H1 (cell line): ENCODE measurements at regions not wholly inside any gene's neighbourhood (a gene's known extent, or its start where the extent isn't known, plus 50 kb on each side); places are given as distances from the start of the nearest gene placed in this dataset.

ENCODE experiments used
- CTCF ChIA-PET: fragments of 300-600 bp; sonication (Branson Sonifier 250); formaldehyde crosslinking; loops from one replicate; lab custom pipeline; 2021; ENCODE audit not compliant: partially characterized antibody; lab: Charles Lee
- POLR2A ChIA-PET: fragments of 300-600 bp; sonication (Branson Sonifier 250); formaldehyde crosslinking; loops from one replicate; lab custom pipeline; 2021; ENCODE audit warnings: inconsistent platforms; ENCODE audit not compliant: partially characterized antibody; lab: Charles Lee
- DNase-seq, 2 experiments: peaks; one replicate each; pipeline versions ENCODE4 v3.0.0 to v3.0.0-alpha.2; 2010 to 2022; ENCODE audit warnings: low spot score in 2 of 2, low read depth in 1 of 2, mixed read lengths in 1 of 2
- FAIRE-seq: peaks from 2 replicates; lab custom pipeline; 2011; peaks lifted over from hg19 to GRCh38; lab: Jason Lieb, UNC
- H2AFZ ChIP-seq: 2 replicates; pipeline ENCODE4 v1.8.1; 2012; ENCODE audit warnings: low read length, inconsistent platforms
- H2AK5ac ChIP-seq: 2 replicates; pipeline ENCODE4 v1.6.1; 2013; ENCODE audit warnings: low read depth, low read length
- H2BK120ac ChIP-seq: replicated peaks from 2 replicates; pipeline ENCODE3; 2013; ENCODE audit warnings: low read depth, low read length, inconsistent platforms
- H2BK12ac ChIP-seq: 2 replicates; pipeline ENCODE4 v1.6.1; 2013; ENCODE audit warnings: low read depth, low read length
- H2BK15ac ChIP-seq: 2 replicates; pipeline ENCODE4 v1.6.1; 2013; ENCODE audit warnings: low read length
- H2BK20ac ChIP-seq: 2 replicates; pipeline ENCODE4 v1.6.1; 2013; ENCODE audit warnings: low read length
- H2BK5ac ChIP-seq: 2 replicates; pipeline ENCODE4 v1.6.1; 2013; ENCODE audit warnings: low read depth, low read length
- H3K14ac ChIP-seq: 2 replicates; pipeline ENCODE4 v1.6.1; 2013; ENCODE audit warnings: inconsistent platforms; ENCODE audit not compliant: insufficient read length
- H3K18ac ChIP-seq: 2 replicates; pipeline ENCODE4 v1.6.1; 2013; ENCODE audit warnings: low read length; ENCODE audit errors: extremely low read depth
- H3K23ac ChIP-seq: 2 replicates; pipeline ENCODE4 v1.6.1; 2013; ENCODE audit warnings: inconsistent platforms; ENCODE audit not compliant: insufficient read length
- H3K23me2 ChIP-seq: 2 replicates; pipeline ENCODE4 v1.6.1; 2013; ENCODE audit warnings: low read depth, low read length
- H3K27ac ChIP-seq: 2 replicates; pipeline ENCODE4 v1.6.1; 2011; ENCODE audit warnings: low read depth, low read length, inconsistent platforms
- H3K27me3 ChIP-seq, 4 experiments: replicated peaks in 1 of 4; 1 replicate in 1 of 4; 2 replicates in 3 of 4; pipeline versions ENCODE4 v1.6.1 to v1.8.1; 2011 to 2013; ENCODE audit warnings: low read length in 3 of 4, mild to moderate bottlenecking in 3 of 4, inconsistent platforms in 2 of 4, mixed read lengths in 2 of 4, moderate library complexity in 1 of 4; ENCODE audit not compliant: control insufficient read depth in 3 of 4, insufficient read depth in 3 of 4; ENCODE audit errors: extremely low read depth in 1 of 4
- H3K36me3 ChIP-seq, 4 experiments: 2 replicates each; pipeline versions ENCODE4 v1.6.1 to v1.8.1; 2011 to 2013; ENCODE audit warnings: mild to moderate bottlenecking in 4 of 4, low read length in 3 of 4, moderate library complexity in 2 of 4, control low read depth in 1 of 4, inconsistent platforms in 1 of 4; ENCODE audit not compliant: insufficient read depth in 4 of 4, control insufficient read depth in 2 of 4
- H3K4ac ChIP-seq: replicated peaks from 2 replicates; pipeline ENCODE3; 2013; ENCODE audit warnings: low read length, low read depth, mixed read lengths, inconsistent platforms; ENCODE audit not compliant: insufficient read length
- H3K4me1 ChIP-seq, 4 experiments: replicated peaks in 1 of 4; 1 replicate in 1 of 4; 2 replicates in 3 of 4; pipeline versions ENCODE4 v1.6.1 to v1.8.1; 2011 to 2013; ENCODE audit warnings: low read length in 3 of 4, inconsistent platforms in 2 of 4, mixed read lengths in 1 of 4; ENCODE audit not compliant: insufficient read depth in 4 of 4, control insufficient read depth in 3 of 4
- H3K4me2 ChIP-seq, 2 experiments: 2 replicates each; pipeline versions ENCODE4 v1.6.1 to v1.8.1; 2011 to 2013; ENCODE audit warnings: low read depth in 2 of 2, low read length in 2 of 2, control low read depth in 1 of 2, inconsistent platforms in 1 of 2, mild to moderate bottlenecking in 1 of 2; ENCODE audit not compliant: insufficient read depth in 1 of 2
- H3K4me3 ChIP-seq, 4 experiments: fragments of 200-600, 300-600 bp in 1 of 4; sonication (generic), shearing (Covaris generic), sonication (Bioruptor Twin) in 1 of 4; 2 replicates each; pipeline versions ENCODE4 v1.5.1 to v1.8.1; 2011 to 2016; ENCODE audit warnings: low read length in 4 of 4, low read depth in 3 of 4, control low read depth in 2 of 4, inconsistent platforms in 2 of 4, mild to moderate bottlenecking in 2 of 4, mixed read lengths in 1 of 4, moderate library complexity in 1 of 4; ENCODE audit not compliant: insufficient read depth in 2 of 4; ENCODE audit errors: extremely low read depth in 1 of 4
- H3K56ac ChIP-seq: replicated peaks from 2 replicates; pipeline ENCODE3; 2013; ENCODE audit warnings: low read depth, mild to moderate bottlenecking, mixed read lengths, low read length, inconsistent platforms; ENCODE audit not compliant: insufficient read length
- H3K79me1 ChIP-seq: 2 replicates; pipeline ENCODE4 v1.6.1; 2013; ENCODE audit warnings: low read depth, low read length, control low read depth
- H3K79me2 ChIP-seq, 2 experiments: 2 replicates each; pipeline versions ENCODE4 v1.6.1 to v1.8.1; 2012 to 2013; ENCODE audit warnings: low read length in 2 of 2, mild to moderate bottlenecking in 2 of 2, inconsistent platforms in 1 of 2; ENCODE audit not compliant: insufficient read depth in 2 of 2, control insufficient read depth in 1 of 2
- H3K9ac ChIP-seq, 4 experiments: replicated peaks in 1 of 4; 1 replicate in 1 of 4; 2 replicates in 3 of 4; pipeline versions ENCODE4 v1.6.1 to v1.8.1; 2011 to 2013; ENCODE audit warnings: low read depth in 3 of 4, low read length in 3 of 4, control low read depth in 2 of 4, mild to moderate bottlenecking in 2 of 4, moderate library complexity in 2 of 4, inconsistent platforms in 1 of 4; ENCODE audit errors: extremely low read depth in 1 of 4
- H3K9me3 ChIP-seq, 2 experiments: 2 replicates each; pipeline versions ENCODE4 v1.6.1 to v1.8.1; 2012 to 2013; ENCODE audit warnings: mild to moderate bottlenecking in 2 of 2, moderate library complexity in 2 of 2, control low read depth in 1 of 2, inconsistent platforms in 1 of 2, low read depth in 1 of 2, low read length in 1 of 2, mixed read lengths in 1 of 2; ENCODE audit not compliant: insufficient read depth in 2 of 2
- H4K20me1 ChIP-seq, 2 experiments: replicated peaks in 1 of 2; 2 replicates each; pipeline versions ENCODE3 to v1.8.1; 2011 to 2013; ENCODE audit warnings: inconsistent platforms in 2 of 2, low read length in 2 of 2, mild to moderate bottlenecking in 1 of 2; ENCODE audit not compliant: insufficient read depth in 2 of 2, control insufficient read depth in 1 of 2
- H4K5ac ChIP-seq: 2 replicates; pipeline ENCODE4 v1.6.1; 2013; ENCODE audit warnings: low read length, low read depth, mixed read lengths, inconsistent platforms; ENCODE audit not compliant: insufficient read length
- H4K8ac ChIP-seq: 2 replicates; pipeline ENCODE4 v1.8.0; 2013; ENCODE audit warnings: mild to moderate bottlenecking, moderate library complexity, low read length, inconsistent platforms; ENCODE audit not compliant: insufficient read depth; ENCODE audit errors: extremely low read depth
- H4K91ac ChIP-seq: replicated peaks from 2 replicates; pipeline ENCODE3; 2013; ENCODE audit warnings: low read length, mixed read lengths, inconsistent platforms; ENCODE audit not compliant: insufficient read length
- NANOG ChIP-seq: IDR thresholded peaks from 2 replicates; pipeline ENCODE4 v1.6.1; 2011; ENCODE audit warnings: low read length, low read depth, mild to moderate bottlenecking, inconsistent platforms; ENCODE audit not compliant: insufficient read depth, poor library complexity, severe bottlenecking
- ZNF274 ChIP-seq: IDR thresholded peaks from 2 replicates; pipeline ENCODE4 v1.7.0; 2012; ENCODE audit warnings: low read length, borderline replicate concordance; ENCODE audit errors: extremely low read depth
- WGBS, 2 experiments: shearing (Covaris generic) in 1 of 2; methylation state at CpG; one replicate each; pipeline versions ENCODE4 v1.1.6 to v1.1.7; 2013 to 2015; ENCODE audit warnings: low lambda C conversion rate in 2 of 2, mixed read lengths in 2 of 2, inconsistent platforms in 1 of 2, low coverage in 1 of 2, missing lambda C conversion rate in 1 of 2; ENCODE audit not compliant: insufficient replicate concordance in 2 of 2, insufficient coverage in 1 of 2, insufficient read length in 1 of 2; ENCODE audit errors: extremely low coverage in 1 of 2, missing lambda C conversion rate in 1 of 2; 5-methylcytosine and 5-hydroxymethylcytosine counted together

DNA sequence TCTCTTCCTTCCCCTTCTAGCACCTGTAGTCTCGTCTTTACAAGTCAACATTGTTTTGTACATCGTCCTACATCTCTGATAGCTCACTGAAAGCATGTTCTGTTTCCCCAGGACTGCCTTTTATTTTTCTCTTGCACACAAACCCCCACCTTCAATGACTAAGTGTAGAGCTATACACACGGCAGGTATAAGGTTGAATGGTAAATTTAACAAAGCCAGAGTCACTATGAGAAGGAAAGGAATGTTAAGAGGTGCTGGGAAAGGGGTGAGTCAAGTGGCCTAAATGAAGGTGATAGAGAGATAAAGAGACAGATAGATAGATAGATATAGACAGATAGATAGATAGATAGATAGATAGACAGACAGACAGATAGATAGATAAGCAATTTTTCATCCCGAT is 134.3 kb upstream of the ATP1B1 start:
- Histone ChIP-seq H2BK12ac (no peak overlapping the region), H3K56ac (no peak overlapping the region), H2BK120ac (no peak overlapping the region), H2AFZ (no peak overlapping the region), H4K20me1 (no peaks in the 10 kb centered on the region), H4K91ac (no peak overlapping the region), H3K4me2 (no peak overlapping the region), H3K23ac (no peak overlapping the region), H2BK5ac (no peak overlapping the region), H4K8ac (no peak overlapping the region), H2AK5ac (no peak overlapping the region), H4K5ac (no peak overlapping the region), H3K18ac (no peak overlapping the region), H3K27ac (no peak overlapping the region), H3K9me3 (no peaks in the 10 kb centered on the region), H3K4me1 (peaks cover 0 to 9% (median 3%) of the 10 kb centered on the region in 4 experiments; a peak in 3 of 7 replicates), H2BK20ac (no peak overlapping the region), H3K79me1 (no peaks in the 10 kb centered on the region), H3K14ac (no peak overlapping the region), H3K4me3 (no peak overlapping the region), H3K79me2 (no peaks in the 10 kb centered on the region)
- DNase-seq: no peak
- 86% methylated on average over 4 of the region's 4 CpGs; no CpG with 5 or more reads in 1 of the 2 experiments for WGBS, 2 experiments
- CTCF ChIA-PET: interaction anchor here (1.6 kb wide), 1 partner anchor 10 kb away, joined by 5 read pairs; no protein-coding TSS in a partner anchor
- POLR2A ChIA-PET: no interaction called here
- TF ChIP-seq NANOG (no peak), ZNF274 (no peak)
- TF ChIP-seq, all 59 proteins: peak for 0
- no peak overlapping the region for H2BK15ac ChIP-seq
- H3K9ac ChIP-seq: no peak overlapping the region
- no peak overlapping the region for H3K4ac ChIP-seq
- no peaks in the 10 kb centered on the region for H3K36me3 ChIP-seq
- no peaks in the 10 kb centered on the region for H3K27me3 ChIP-seq
- H3K23me2 ChIP-seq: peaks cover 2% of the 10 kb centered on the region; the same call in 1 of the 2 replicates
- FAIRE-seq: no peak
